ENCODE measurements at regions not wholly inside any gene's neighbourhood (a gene's known extent, or its start where the extent isn't known, plus 50 kb on each side); places are given as distances from the start of the nearest gene placed in this dataset.
"Not testable (repeated sequence)": the region's sequence is repeated elsewhere in the genome, so short reads cannot be mapped to it uniquely, and the experiment has no call there.

- DNase-seq = no peak
Observed at GRCh38 chr16:73427164-73427563, 379.2 kb upstream of the ZFHX3 start.

- DNase-seq = no peak
Observed at GRCh38 chr16:73426433-73427160, 378.7 kb upstream of the ZFHX3 start.

- DNase-seq = no peak
Observed at GRCh38 chr16:73420676-73421075, 372.7 kb upstream of the ZFHX3 start.

GRCh38 chr16:73420244-73420643, 372.3 kb upstream of the ZFHX3 start:
- no peak for DNase-seq

GRCh38 chr16:73418691-73419090, 370.8 kb upstream of the ZFHX3 start:
- DNase-seq = no peak

GRCh38 chr16:73418051-73418450, 370.1 kb upstream of the ZFHX3 start:
- DNase-seq = no peak

- no peak for DNase-seq
Observed at GRCh38 chr16:73415286-73415685, 367.4 kb upstream of the ZFHX3 start.

- no peak for DNase-seq
Observed at GRCh38 chr16:73414638-73415037, 366.7 kb upstream of the ZFHX3 start.

- no peak for DNase-seq
Observed at GRCh38 chr16:73413830-73414190, 365.9 kb upstream of the ZFHX3 start.

GRCh38 chr16:73413091-73413829, 365.3 kb upstream of the ZFHX3 start:
- no peak for DNase-seq

- DNase-seq = no peak
Observed at GRCh38 chr16:73412416-73412815, 364.5 kb upstream of the ZFHX3 start.

- DNase-seq = no peak
Observed at GRCh38 chr16:73408716-73409115, 360.8 kb upstream of the ZFHX3 start.

- no peak for DNase-seq
Observed at GRCh38 chr16:73408311-73408710, 360.4 kb upstream of the ZFHX3 start.

GRCh38 chr16:73405851-73406250, 357.9 kb upstream of the ZFHX3 start:
- DNase-seq = no peak

- DNase-seq = no peak
Observed at GRCh38 chr16:73404001-73404400, 356.1 kb upstream of the ZFHX3 start.

- no peak for DNase-seq
Observed at GRCh38 chr16:73403291-73403690, 355.4 kb upstream of the ZFHX3 start.

- DNase-seq = no peak
Observed at GRCh38 chr16:73400951-73401350, 353.0 kb upstream of the ZFHX3 start.

- no peak for DNase-seq
Observed at GRCh38 chr16:73399997-73400396, 352.1 kb upstream of the ZFHX3 start.

- no peak for DNase-seq
Observed at GRCh38 chr16:73399486-73399885, 351.6 kb upstream of the ZFHX3 start.

GRCh38 chr16:73398604-73399003, 350.7 kb upstream of the ZFHX3 start:
- DNase-seq = not testable (repeated sequence)

GRCh38 chr16:73396556-73396955, 348.6 kb upstream of the ZFHX3 start:
- DNase-seq = no peak

- DNase-seq = no peak
Observed at GRCh38 chr16:73390936-73391335, 343.0 kb upstream of the ZFHX3 start.

GRCh38 chr16:73390491-73390890, 342.6 kb upstream of the ZFHX3 start:
- DNase-seq = no peak

- no peak for DNase-seq
Observed at GRCh38 chr16:73389085-73389484, 341.2 kb upstream of the ZFHX3 start.

GRCh38 chr16:73387979-73388378, 340.1 kb upstream of the ZFHX3 start:
- DNase-seq = no peak
